Body of pancreas (tissue), 4 donors: ENCODE measurements at regions not wholly inside any gene's neighbourhood (a gene's known extent, or its start where the extent isn't known, plus 50 kb on each side); places are given as distances from the start of the nearest gene placed in this dataset.

ENCODE experiments used
- ATAC-seq: fragments of 150-250 bp; one replicate; pipeline ENCODE4 v1.9.1; 2016
- DNase-seq, 4 donors: peaks; one replicate each; pipeline ENCODE4 v3.0.0-alpha.2; 2019
- H3K27ac ChIP-seq, 4 donors: fragments of 200-600 bp; sonication (generic); 1 replicate in 3 of 4; 2 replicates in 1 of 4; pipeline versions ENCODE4 v1.5.1 to v1.6.1; 2016 to 2019; ENCODE audit warnings: mild to moderate bottlenecking in 1 of 4, mixed read lengths in 1 of 4, moderate library complexity in 1 of 4
- H3K27me3 ChIP-seq, 2 donors: fragments of 200-600 bp; sonication (generic); one replicate each; pipeline ENCODE4 v1.6.0; 2016; ENCODE audit warnings: mild to moderate bottlenecking in 1 of 2
- H3K36me3 ChIP-seq, 2 donors: fragments of 200-600 bp; sonication (generic); replicated peaks in 1 of 2; 2 replicates each; pipeline ENCODE4 v1.5.1; 2016; ENCODE audit warnings: low read depth in 2 of 2; ENCODE audit not compliant: insufficient read depth in 1 of 2
- H3K4me1 ChIP-seq: fragments of 200-600 bp; sonication (generic); one replicate; pipeline ENCODE4 v1.6.0; 2016
- H3K4me3 ChIP-seq, 2 donors: fragments of 200-600 bp; sonication (generic); 1 replicate in 1 of 2; 2 replicates in 1 of 2; pipeline ENCODE4 v1.5.1; 2016 to 2019
- H3K9me3 ChIP-seq, 3 donors: fragments of 200-600 bp; sonication (generic); 1 replicate in 2 of 3; 2 replicates in 1 of 3; pipeline ENCODE4 v1.5.1; 2016
- POLR2A ChIP-seq, 3 donors: fragments of 450-650 bp; IDR thresholded peaks; one replicate each; pipeline ENCODE4 v1.6.1; 2016; ENCODE audit warnings: antibody characterized with exemption in 3 of 3, mild to moderate bottlenecking in 2 of 3
- WGBS, 2 donors: methylation state at CpG; one replicate each; pipeline ENCODE4 v1.1.5; 2017; 5-methylcytosine and 5-hydroxymethylcytosine counted together
- intact Hi-C: fragments of 100-400 bp; cut with DNase I; formaldehyde crosslinking; loops from one replicate; pipeline ENCODE4 v1.15.1; 2023
- TF ChIP-seq, protein P1 (sequence below), 7 experiments: fragments of 450-650 bp in 4 of 7; fragments of 200-600 bp in 3 of 7; sonication (generic) in 3 of 7; IDR thresholded peaks; one replicate each; pipeline ENCODE4 v1.5.1; 2016 to 2019; ENCODE audit warnings: antibody characterized with exemption in 7 of 7

DNA sequence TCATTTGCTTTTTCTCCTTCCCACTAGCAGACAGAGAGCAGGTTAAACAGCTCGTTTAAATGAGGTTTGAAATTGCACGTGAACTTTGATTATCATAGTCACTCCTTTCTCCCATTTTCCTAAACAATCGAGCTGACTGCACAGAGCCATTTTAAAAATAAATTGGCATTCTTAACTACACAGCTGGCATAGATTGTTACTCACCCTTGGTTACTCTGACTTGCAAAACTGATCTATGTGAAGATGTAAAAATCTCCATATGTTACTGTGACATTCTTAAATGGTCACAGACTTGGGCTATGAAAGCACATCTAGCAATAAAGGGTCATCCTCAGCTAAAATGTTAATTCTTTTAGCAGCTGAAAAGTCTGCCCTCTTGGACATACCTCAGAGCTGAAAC, 368.5 kb downstream of the DTWD2 start:
- DNase-seq (no peak), ATAC-seq (no peak)
- Histone ChIP-seq H3K9me3 (no peaks in the 10 kb centered on the region), H3K4me1 (no peaks in the 10 kb centered on the region), H3K36me3 (no peaks in the 10 kb centered on the region), H3K27me3 (no peaks in the 10 kb centered on the region), H3K27ac (no peak overlapping the region), H3K4me3 (no peak overlapping the region)
- intact Hi-C loops: no loop called here
- WGBS, 2 donors: 33 to 36% methylated on average over 3 of the region's 3 CpGs
- TF ChIP-seq POLR2A (IDR thresholded peaks at IDR 0.05): no peak
- TF ChIP-seq, protein P1, sequence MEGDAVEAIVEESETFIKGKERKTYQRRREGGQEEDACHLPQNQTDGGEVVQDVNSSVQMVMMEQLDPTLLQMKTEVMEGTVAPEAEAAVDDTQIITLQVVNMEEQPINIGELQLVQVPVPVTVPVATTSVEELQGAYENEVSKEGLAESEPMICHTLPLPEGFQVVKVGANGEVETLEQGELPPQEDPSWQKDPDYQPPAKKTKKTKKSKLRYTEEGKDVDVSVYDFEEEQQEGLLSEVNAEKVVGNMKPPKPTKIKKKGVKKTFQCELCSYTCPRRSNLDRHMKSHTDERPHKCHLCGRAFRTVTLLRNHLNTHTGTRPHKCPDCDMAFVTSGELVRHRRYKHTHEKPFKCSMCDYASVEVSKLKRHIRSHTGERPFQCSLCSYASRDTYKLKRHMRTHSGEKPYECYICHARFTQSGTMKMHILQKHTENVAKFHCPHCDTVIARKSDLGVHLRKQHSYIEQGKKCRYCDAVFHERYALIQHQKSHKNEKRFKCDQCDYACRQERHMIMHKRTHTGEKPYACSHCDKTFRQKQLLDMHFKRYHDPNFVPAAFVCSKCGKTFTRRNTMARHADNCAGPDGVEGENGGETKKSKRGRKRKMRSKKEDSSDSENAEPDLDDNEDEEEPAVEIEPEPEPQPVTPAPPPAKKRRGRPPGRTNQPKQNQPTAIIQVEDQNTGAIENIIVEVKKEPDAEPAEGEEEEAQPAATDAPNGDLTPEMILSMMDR (IDR thresholded peaks at IDR 0.05): no peak

DNA sequence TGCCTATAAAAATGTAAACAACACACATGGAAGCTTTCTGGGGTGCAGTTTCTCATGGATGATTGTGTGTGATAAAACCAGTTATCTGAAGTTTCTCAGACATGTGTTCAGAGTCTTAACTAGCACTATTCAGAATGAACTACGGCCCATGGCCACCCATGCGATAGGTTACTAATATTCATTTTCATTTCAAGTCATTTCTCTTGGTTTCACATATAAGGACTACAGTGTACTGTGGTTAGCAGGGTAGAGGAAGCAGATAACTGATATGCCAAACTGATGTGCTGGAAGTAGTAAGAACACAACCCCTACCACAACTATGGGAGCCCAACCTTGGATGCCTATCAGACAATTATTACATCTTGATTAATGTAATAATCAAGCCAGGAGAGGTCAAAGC, 372.1 kb downstream of the DTWD2 start:
- Histone ChIP-seq H3K4me3 (no peak overlapping the region), H3K27ac (no peak overlapping the region), H3K27me3 (no peaks in the 10 kb centered on the region), H3K36me3 (no peaks in the 10 kb centered on the region), H3K4me1 (peaks cover 10% of the 10 kb centered on the region), H3K9me3 (no peaks in the 10 kb centered on the region)
- DNase-seq (no peak), ATAC-seq (no peak)
- 45% methylated on average over 2 of the region's 2 CpGs for WGBS, 2 donors
- TF ChIP-seq, protein P1 (IDR thresholded peaks at IDR 0.05): no peak
- no peak for TF ChIP-seq POLR2A (IDR thresholded peaks at IDR 0.05)
- intact Hi-C loops: no loop called here

DNA sequence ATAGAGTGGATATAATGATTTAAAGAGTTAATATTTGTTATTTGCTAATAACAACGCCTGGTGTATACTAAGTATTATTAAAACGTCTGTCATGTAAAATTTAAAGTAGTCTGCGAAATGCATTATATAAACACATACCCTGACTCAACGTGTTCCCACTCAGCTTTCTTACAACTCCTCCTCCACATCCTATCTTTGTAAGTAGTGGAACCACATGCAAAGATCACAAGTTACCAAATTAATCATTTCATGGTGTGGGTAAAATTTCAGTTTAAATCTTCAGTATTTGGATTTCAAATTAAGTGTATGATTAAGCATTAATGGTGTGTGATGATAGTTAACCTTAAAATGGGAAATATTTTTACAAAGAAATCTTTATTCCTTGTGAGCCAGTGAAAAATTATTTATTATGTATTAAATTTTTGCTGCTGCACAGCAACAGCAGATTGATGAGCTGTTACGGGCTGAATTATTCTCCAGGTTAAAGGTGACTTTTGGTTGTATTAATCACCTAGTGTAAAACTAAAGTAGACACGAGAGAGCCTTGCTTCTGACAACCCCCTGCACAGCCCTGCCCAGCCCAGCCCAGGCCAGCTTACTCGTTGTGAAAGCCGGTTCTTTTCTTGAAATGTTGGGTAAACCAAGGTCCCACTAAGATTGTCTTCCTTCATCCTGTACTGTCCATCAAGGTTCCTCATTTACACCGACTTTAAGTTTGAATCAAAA, 373.5 kb downstream of the DTWD2 start:
- Histone ChIP-seq H3K27me3 (no peaks in the 10 kb centered on the region), H3K4me3 (no peak overlapping the region), H3K9me3 (no peaks in the 10 kb centered on the region), H3K4me1 (peaks cover 10% of the 10 kb centered on the region), H3K36me3 (no peaks in the 10 kb centered on the region), H3K27ac (no peak overlapping the region)
- ATAC-seq: no peak
- TF ChIP-seq, protein P1 (IDR thresholded peaks at IDR 0.05): no peak
- TF ChIP-seq POLR2A (IDR thresholded peaks at IDR 0.05): no peak
- intact Hi-C loops: no loop called here
- no peak for DNase-seq
- WGBS, 2 donors: 33 to 44% methylated on average over 9 of the region's 9 CpGs

DNA sequence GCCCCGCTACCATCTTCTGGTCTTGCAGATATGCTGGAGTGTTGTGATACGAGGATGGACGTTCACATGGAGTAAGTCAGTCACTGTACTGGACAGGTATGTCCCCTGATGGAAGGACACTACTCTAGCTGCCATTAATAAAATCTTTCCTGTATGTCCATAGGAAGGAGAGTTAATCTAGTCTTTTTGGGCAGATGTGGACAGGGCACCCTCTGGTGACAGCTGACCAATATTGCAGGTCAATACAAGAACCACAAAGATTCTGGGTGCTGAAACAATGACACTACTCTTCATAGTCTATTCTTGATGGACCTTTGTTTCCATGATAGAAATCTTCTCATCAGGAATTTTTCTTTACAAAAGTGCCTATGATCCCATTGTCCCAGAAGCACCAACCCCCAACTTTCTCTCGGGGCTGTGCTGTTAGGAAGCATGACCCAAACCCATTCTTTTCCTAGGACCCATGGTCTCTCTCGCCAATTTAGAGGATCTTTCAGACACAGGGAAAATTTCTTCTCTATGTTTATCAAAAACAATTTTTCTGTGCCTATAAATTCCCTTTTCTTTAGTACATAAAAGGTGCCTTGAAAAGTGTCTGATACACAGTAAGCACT, 376.9 kb downstream of the DTWD2 start:
- DNase-seq: no peak
- H3K9me3 ChIP-seq: no peaks in the 10 kb centered on the region
- no peak for ATAC-seq
- intact Hi-C loops: no loop called here
- no peak overlapping the region for H3K4me3 ChIP-seq
- WGBS, 2 donors: 88 to 91% methylated on average over 5 of the region's 5 CpGs
- no peak overlapping the region for H3K27ac ChIP-seq
- TF ChIP-seq, protein P1 (IDR thresholded peaks at IDR 0.05): peak in 4 of 7 experiments; percentile 9 to 25 (median 23)
- TF ChIP-seq POLR2A (IDR thresholded peaks at IDR 0.05): no peak
- no peaks in the 10 kb centered on the region for H3K27me3 ChIP-seq
- peaks cover 10% of the 10 kb centered on the region for H3K4me1 ChIP-seq
- no peaks in the 10 kb centered on the region for H3K36me3 ChIP-seq

DNA sequence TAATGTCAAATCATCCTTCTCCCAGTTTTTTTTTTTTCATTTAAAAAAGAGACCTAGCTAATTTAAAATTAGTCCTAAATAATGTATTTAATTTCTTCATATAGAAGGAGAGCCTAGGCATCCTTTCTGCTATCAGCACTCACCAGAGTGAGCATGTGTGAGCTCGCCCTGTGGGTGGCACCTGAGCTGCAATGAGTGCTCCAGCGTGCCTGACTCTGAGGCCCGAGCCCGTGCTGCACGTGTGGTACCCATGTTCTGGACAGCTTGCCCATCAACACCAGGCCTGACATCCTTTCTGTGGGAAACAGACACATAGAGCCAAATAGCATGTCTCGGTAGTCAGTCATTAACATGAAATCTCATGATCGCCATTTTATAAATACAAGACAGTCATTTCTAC, 381.4 kb downstream of the DTWD2 start:
- intact Hi-C loops: no loop called here
- no peak overlapping the region for H3K27ac ChIP-seq
- WGBS, 2 donors: 75 to 80% methylated on average over 7 of the region's 7 CpGs
- no peak for TF ChIP-seq POLR2A (IDR thresholded peaks at IDR 0.05)
- TF ChIP-seq, protein P1 (IDR thresholded peaks at IDR 0.05): no peak
- ATAC-seq (no peak), DNase-seq (no peak)
- no peaks in the 10 kb centered on the region for H3K9me3 ChIP-seq
- H3K4me3 ChIP-seq: no peak overlapping the region
- H3K27me3 ChIP-seq: no peaks in the 10 kb centered on the region
- no peaks in the 10 kb centered on the region for H3K36me3 ChIP-seq
- no peaks in the 10 kb centered on the region for H3K4me1 ChIP-seq
